TTC549 (cell line): ENCODE measurements at regions not wholly inside any gene's neighbourhood (a gene's known extent, or its start where the extent isn't known, plus 50 kb on each side); places are given as distances from the start of the nearest gene placed in this dataset.

ENCODE experiments used
- FAIRE-seq: peaks from 2 replicates; lab custom pipeline; 2012; peaks lifted over from hg19 to GRCh38; lab: Jason Lieb, UNC

DNA sequence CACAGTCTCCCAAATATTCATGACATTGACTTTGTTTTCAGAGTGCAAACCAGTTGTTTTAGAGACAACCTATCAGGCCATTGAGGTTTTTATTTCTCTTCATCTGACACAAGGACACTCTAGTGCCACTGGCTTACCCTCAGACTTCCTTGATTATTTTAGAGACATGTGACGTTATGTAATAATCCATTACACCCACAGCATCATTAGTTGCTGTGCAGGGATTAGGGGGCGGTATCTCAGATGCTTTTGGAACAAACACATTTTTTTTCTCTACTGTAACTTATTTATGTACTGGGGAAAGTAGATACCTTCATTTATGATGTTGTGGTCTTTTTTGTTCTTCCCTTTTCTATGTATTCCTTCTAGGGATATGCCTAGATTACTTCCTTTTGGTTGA is 2293.1 kb downstream of the PCDH7 start:
- FAIRE-seq, result no peak

- no peak for FAIRE-seq
Observed at GRCh38 chr4:33025236-33025635, 2305.1 kb downstream of the PCDH7 start.

DNA sequence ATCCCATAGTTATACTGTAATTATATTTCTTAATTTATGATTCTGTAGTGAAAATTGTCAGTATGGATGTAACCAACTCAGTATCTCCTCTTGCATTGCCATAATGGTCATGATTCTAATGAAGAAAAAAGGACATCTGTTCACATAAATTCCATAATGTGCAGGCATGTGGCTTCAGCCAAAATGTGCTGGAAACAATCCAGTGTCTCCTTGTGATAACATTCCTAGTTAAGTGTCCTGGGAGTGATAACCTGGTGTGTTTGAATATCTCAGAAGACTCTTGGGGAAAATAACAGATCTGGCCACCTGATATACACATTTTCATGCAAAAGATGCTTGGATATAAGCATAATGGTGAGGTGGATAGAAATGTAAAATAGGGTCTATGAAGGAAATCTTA is 2309.8 kb downstream of the PCDH7 start:
- FAIRE-seq, result no peak

DNA sequence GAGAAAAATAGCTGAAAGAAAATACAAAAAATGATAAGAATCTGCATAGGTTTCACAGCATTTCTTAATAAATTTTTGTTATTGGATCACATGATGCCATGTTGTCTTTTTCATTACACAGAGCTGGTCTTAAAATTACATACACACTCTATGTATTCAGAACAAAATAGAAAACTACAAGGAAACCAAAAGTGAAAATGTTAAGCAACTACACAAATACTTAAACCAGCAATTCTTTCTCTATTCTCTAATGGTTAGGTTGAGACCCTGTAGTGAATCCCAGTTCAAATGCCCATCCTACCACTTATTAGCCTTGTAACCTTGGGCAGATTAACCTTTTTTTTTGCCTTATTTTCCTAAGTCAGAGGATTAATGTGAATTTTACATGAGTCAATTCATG is 2311.2 kb downstream of the PCDH7 start:
- FAIRE-seq, result no peak

DNA sequence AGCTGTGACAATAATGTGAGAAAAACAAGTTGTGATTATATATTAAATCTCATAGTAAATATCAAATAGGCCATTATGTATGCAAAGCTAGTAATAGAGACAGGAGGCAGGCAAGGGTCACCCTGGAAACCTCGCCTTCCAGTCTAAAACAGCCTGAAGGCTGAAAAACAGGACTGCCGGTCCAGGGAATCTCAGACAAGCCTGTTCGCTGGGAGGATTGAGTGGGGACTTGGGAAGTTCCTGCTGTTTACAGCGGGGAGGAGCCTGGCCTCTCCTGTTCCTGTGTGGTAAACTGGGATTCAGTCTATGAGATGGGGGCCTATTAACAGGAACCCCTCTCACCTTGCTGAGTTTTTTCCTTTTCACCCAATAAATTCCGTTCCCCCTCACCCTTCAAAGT is 2317.3 kb downstream of the PCDH7 start:
- FAIRE-seq, result no peak

DNA sequence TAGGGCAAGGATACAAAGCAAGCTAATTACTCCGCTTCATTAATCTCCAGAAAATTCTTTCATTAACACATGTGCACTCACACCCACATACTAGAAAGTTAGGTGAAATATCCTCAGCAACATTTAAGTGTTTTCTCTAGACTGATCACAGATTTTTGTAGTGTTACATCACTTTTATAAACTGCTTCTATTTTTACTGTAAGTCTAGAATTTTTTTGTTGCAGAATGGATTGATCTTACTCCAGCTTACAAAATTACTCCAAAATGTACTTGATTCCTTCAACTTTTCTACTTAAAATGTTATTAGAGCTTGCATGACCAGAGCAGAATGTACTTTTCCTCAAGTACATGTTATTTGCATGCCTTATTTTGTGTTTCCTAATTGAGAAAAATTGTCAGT is 2325.2 kb downstream of the PCDH7 start:
- no peak for FAIRE-seq

- FAIRE-seq, result no peak
Observed at GRCh38 chr4:33052241-33052640, 2332.1 kb downstream of the PCDH7 start.

- no peak for FAIRE-seq
Observed at GRCh38 chr4:33054161-33054560, 2334.0 kb downstream of the PCDH7 start.

DNA sequence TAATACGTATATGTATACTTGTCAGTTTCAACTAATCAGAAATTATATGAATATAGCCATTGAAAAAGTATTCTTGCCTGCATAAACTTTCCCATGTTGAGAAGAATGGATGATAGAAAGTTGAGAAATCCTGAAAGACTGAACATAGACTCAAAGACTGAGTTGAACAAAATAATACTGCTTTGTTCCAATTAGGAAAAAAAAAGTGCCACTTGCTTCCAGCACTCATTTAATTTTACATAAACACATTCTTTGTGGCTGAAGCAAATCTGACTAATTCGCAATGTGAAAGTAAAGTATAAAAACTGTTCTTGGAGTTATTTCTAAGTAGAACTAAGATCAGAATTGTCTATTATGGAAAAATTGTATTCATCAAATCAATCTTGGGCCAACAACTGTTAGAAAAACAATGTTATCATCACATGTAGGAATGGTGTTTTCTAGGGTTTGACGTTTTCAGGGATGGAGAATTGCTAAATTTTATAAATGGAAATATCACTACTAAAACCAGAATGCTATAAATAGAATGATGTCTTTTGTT is 2334.6 kb downstream of the PCDH7 start:
- FAIRE-seq, result no peak

DNA sequence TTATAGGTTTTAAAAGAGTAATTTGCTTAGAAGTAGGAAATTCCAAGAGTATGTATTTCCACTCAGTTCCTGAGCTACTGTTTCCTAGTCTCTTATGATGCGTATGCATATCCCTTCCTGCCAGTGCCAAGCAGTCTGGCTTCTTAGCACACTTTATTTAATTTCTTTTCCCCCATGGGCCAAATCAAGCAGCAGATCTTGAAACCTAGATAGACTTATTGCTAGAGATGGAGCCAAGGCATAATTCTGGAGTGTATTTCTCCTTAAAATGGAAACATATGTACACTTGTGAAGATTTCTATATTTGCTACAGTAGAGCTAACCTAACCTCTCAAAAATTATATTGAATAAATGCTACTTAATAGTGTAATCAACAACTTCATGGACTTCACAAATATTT is 2337.6 kb downstream of the PCDH7 start:
- FAIRE-seq, result no peak

DNA sequence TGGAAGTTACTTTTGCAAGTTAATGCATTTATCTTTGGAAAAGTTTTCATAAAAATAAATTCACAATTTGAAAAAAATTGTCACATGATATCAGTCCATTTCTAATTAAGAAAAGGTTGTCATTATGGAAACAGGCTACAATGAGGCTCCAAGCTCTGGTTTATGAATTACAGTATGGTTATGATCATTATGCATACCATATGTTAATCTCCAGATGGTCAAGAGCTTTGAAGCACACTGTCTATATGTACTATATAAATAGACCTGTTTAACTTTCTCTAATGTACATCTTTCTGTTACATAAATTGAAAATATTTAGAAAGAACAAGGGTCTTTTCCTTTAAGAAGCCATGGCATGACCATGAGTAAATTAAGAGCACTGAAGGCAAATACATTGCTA is 2338.8 kb downstream of the PCDH7 start:
- no peak for FAIRE-seq

DNA sequence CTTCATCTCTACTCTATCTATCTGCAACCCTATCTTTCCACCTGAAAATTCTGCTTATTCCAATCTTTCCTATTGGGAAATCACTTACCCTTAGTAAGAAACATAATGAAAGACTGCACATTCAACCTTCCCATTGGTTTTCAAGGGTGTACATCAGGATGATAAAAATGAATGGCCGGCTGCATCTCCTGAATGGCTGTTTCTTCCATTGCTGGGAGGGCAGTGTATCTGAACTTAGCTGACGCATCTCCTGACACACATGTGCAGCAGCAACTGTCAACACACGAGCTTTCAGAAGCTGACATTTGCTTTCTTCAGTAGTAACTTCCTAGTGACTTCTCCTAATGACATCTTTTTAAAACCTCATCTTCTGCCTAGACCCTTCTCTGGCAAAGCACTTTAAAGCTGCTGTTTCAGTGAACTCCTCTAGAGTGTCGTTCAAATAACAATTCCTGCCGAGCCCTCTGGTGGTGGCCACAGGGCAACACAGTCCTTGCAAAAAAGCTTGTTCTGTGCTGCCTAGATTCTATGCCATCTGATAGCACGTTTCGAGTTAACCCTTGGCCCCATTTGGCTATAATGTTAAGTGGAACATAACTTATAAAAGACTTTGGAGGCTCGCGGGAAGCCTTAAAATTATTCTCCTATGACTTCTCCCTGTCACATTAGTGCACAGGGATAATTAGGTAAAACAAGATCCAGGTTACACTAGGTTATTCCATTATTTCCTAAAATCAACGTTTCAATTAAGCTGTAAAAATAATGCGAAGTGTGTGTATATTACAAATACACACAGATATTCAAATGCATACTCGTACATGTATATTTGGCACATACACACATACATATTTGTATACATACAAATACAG is 2340.7 kb downstream of the PCDH7 start:
- FAIRE-seq, result peak; percentile 3

GRCh38 chr4:33061727-33062126 is 2341.6 kb downstream of the PCDH7 start:
- FAIRE-seq, result no peak

- no peak for FAIRE-seq
Observed at GRCh38 chr4:33062155-33062806, 2342.1 kb downstream of the PCDH7 start.

DNA sequence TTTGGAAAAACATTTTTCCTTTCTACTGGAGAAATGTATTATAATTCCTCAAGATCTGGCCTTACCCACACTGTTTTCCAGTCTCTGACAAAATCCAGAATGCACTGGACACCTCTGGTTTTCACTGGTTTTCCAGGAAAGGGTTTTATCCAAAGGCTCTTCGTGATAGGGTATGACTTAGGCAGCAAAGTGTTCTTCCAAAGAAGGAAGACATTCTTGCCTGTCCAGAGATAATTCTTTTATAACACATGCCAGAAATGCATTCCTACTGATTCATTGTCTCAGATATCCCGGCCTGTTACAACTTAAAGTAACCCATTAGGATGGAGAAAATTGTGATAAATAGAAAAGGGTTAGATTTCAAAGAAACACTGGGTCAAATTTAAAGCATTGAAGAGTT is 2343.1 kb downstream of the PCDH7 start:
- no peak for FAIRE-seq

DNA sequence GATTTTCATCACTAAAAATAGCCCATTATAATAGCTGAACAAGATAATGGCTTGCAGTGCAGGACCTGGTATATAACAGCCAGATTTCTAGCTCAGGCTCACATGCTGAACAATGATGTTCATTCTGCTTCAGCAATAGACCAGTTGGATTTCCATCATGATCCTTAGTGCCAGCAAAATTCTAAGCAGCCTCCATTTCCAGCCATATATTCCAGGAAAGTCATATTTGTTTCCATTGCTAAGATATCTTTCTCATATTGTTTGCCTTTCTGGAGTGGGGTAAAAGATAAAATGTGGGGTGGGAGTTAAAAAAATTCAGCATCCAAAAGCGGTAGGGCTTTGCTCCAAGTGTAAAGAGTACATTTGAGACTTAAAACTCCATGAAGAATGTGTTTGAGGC is 2344.1 kb downstream of the PCDH7 start:
- no peak for FAIRE-seq

- FAIRE-seq, result no peak
Observed at GRCh38 chr4:33065749-33066148, 2345.6 kb downstream of the PCDH7 start.

DNA sequence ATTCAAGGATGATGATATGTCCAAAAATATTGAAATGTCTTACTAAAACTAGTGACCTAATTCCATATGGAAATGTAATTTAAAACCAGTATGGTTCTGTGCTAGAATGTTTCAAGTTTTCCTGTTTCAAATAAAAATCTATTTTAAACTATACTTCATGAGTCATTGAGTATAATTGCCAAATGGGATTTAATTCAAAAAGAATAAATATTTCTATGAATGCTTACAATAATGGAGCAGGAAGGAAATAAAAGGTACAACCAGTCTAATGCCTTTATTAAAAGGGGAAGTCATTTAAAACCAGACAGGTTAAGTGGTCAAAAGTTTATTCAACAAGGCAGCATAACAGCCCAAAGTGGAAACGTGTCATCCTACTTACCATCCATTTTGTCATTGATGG is 2347.1 kb downstream of the PCDH7 start:
- no peak for FAIRE-seq

DNA sequence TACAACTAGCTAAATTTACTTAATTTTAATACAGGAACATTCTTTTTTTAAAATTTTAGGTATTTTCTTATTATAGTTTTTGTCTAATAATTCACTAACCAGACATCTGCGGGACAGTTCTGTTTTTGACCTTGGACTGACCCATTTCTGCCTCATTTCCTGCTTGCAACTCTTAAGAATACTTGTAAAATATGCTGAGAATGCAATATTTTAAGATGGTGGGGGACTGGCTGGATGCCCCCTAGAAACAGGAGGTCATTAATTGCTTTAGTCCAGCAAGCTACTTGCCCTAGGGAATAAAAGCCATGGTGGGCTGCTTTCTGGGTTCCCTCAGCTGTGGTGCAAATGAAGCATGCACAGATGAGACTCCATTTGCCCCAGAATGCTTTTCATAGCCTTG is 2348.4 kb downstream of the PCDH7 start:
- no peak for FAIRE-seq

GRCh38 chr4:33071535-33071934 is 2351.4 kb downstream of the PCDH7 start:
- FAIRE-seq, result no peak

GRCh38 chr4:33072298-33073089 is 2352.3 kb downstream of the PCDH7 start:
- FAIRE-seq, result no peak

DNA sequence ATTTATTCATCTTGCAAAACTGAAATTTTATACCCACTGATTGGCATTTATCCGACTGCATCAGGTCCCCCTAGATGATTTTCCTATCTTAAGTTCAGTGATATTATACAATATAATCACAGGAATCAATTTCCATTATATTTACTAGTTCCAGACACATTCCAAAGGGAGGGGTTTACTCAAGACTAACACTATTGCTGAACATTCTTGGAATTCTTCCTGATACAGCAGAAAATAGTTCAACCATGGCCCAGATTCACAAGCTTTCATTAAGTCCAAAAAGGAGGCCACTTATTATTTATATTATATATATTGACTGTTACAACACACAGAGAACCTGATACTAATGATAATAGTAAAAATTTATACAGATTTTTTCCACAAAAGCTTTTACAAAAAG is 2353.6 kb downstream of the PCDH7 start:
- FAIRE-seq, result no peak

GRCh38 chr4:33078145-33078544 is 2358.0 kb downstream of the PCDH7 start:
- FAIRE-seq, result no peak
